SU-DHL-6 (cell line): ENCODE measurements at regions not wholly inside any gene's neighbourhood (a gene's known extent, or its start where the extent isn't known, plus 50 kb on each side); places are given as distances from the start of the nearest gene placed in this dataset.

Experiments used
- EZH2phosphoT487 ChIP-seq: fragments of 200-600 bp; sonication (generic), shearing (Covaris generic); conservative IDR thresholded peaks from 2 replicates; pipeline ENCODE4 v1.6.1; 2018; ENCODE audit warnings: mild to moderate bottlenecking, antibody characterized with exemption, low read length, moderate library complexity, mixed read lengths
- TF ChIP-seq, protein P1 (sequence below): fragments of 200-600 bp; sonication (generic); IDR thresholded peaks from one replicate; pipeline ENCODE4 v1.5.1; 2017; ENCODE audit warnings: antibody characterized with exemption, mild to moderate bottlenecking, low read length, moderate library complexity; ENCODE audit not compliant: insufficient read depth, poor library complexity, severe bottlenecking

DNA sequence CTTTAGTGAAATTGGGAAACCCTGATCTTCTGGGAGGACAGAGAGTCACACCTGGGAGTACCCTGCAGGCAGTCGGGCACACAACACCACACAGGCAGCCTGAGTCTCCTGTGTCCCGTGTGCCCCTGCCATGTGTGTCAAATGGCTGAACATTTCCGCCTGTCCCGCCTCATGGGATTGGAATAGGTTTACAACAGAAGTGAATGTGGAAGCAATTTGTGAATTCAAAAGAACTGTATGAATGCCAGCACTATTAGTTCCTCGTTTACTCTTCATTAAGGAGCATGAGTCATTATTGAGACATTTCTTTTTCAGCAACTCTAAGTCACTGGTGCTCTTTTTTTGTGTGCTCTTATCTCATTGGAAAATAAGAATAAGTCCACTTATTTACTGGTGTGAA is 226.5 kb downstream of the PMP22 start:
- TF ChIP-seq, protein P1, sequence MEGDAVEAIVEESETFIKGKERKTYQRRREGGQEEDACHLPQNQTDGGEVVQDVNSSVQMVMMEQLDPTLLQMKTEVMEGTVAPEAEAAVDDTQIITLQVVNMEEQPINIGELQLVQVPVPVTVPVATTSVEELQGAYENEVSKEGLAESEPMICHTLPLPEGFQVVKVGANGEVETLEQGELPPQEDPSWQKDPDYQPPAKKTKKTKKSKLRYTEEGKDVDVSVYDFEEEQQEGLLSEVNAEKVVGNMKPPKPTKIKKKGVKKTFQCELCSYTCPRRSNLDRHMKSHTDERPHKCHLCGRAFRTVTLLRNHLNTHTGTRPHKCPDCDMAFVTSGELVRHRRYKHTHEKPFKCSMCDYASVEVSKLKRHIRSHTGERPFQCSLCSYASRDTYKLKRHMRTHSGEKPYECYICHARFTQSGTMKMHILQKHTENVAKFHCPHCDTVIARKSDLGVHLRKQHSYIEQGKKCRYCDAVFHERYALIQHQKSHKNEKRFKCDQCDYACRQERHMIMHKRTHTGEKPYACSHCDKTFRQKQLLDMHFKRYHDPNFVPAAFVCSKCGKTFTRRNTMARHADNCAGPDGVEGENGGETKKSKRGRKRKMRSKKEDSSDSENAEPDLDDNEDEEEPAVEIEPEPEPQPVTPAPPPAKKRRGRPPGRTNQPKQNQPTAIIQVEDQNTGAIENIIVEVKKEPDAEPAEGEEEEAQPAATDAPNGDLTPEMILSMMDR, result no peak
- no peak for TF ChIP-seq EZH2phosphoT487
